H1 (cell line): ENCODE measurements at regions not wholly inside any gene's neighbourhood (a gene's known extent, or its start where the extent isn't known, plus 50 kb on each side); places are given as distances from the start of the nearest gene placed in this dataset.

Experiments used
- CTCF ChIA-PET: fragments of 300-600 bp; sonication (Branson Sonifier 250); formaldehyde crosslinking; loops from one replicate; lab custom pipeline; 2021; ENCODE audit not compliant: partially characterized antibody; lab: Charles Lee
- POLR2A ChIA-PET: fragments of 300-600 bp; sonication (Branson Sonifier 250); formaldehyde crosslinking; loops from one replicate; lab custom pipeline; 2021; ENCODE audit warnings: inconsistent platforms; ENCODE audit not compliant: partially characterized antibody; lab: Charles Lee
- DNase-seq, 2 experiments: peaks; one replicate each; pipeline versions ENCODE4 v3.0.0 to v3.0.0-alpha.2; 2010 to 2022; ENCODE audit warnings: low spot score in 2 of 2, low read depth in 1 of 2, mixed read lengths in 1 of 2
- FAIRE-seq: peaks from 2 replicates; lab custom pipeline; 2011; peaks lifted over from hg19 to GRCh38; lab: Jason Lieb, UNC
- H2AFZ ChIP-seq: 2 replicates; pipeline ENCODE4 v1.8.1; 2012; ENCODE audit warnings: low read length, inconsistent platforms
- H2AK5ac ChIP-seq: 2 replicates; pipeline ENCODE4 v1.6.1; 2013; ENCODE audit warnings: low read depth, low read length
- H2BK120ac ChIP-seq: replicated peaks from 2 replicates; pipeline ENCODE3; 2013; ENCODE audit warnings: low read depth, low read length, inconsistent platforms
- H2BK12ac ChIP-seq: 2 replicates; pipeline ENCODE4 v1.6.1; 2013; ENCODE audit warnings: low read depth, low read length
- H2BK15ac ChIP-seq: 2 replicates; pipeline ENCODE4 v1.6.1; 2013; ENCODE audit warnings: low read length
- H2BK20ac ChIP-seq: 2 replicates; pipeline ENCODE4 v1.6.1; 2013; ENCODE audit warnings: low read length
- H2BK5ac ChIP-seq: 2 replicates; pipeline ENCODE4 v1.6.1; 2013; ENCODE audit warnings: low read depth, low read length
- H3K14ac ChIP-seq: 2 replicates; pipeline ENCODE4 v1.6.1; 2013; ENCODE audit warnings: inconsistent platforms; ENCODE audit not compliant: insufficient read length
- H3K18ac ChIP-seq: 2 replicates; pipeline ENCODE4 v1.6.1; 2013; ENCODE audit warnings: low read length; ENCODE audit errors: extremely low read depth
- H3K23ac ChIP-seq: 2 replicates; pipeline ENCODE4 v1.6.1; 2013; ENCODE audit warnings: inconsistent platforms; ENCODE audit not compliant: insufficient read length
- H3K23me2 ChIP-seq: 2 replicates; pipeline ENCODE4 v1.6.1; 2013; ENCODE audit warnings: low read depth, low read length
- H3K27ac ChIP-seq: 2 replicates; pipeline ENCODE4 v1.6.1; 2011; ENCODE audit warnings: low read depth, low read length, inconsistent platforms
- H3K27me3 ChIP-seq, 4 experiments: replicated peaks in 1 of 4; 1 replicate in 1 of 4; 2 replicates in 3 of 4; pipeline versions ENCODE4 v1.6.1 to v1.8.1; 2011 to 2013; ENCODE audit warnings: low read length in 3 of 4, mild to moderate bottlenecking in 3 of 4, inconsistent platforms in 2 of 4, mixed read lengths in 2 of 4, moderate library complexity in 1 of 4; ENCODE audit not compliant: control insufficient read depth in 3 of 4, insufficient read depth in 3 of 4; ENCODE audit errors: extremely low read depth in 1 of 4
- H3K36me3 ChIP-seq, 4 experiments: 2 replicates each; pipeline versions ENCODE4 v1.6.1 to v1.8.1; 2011 to 2013; ENCODE audit warnings: mild to moderate bottlenecking in 4 of 4, low read length in 3 of 4, moderate library complexity in 2 of 4, control low read depth in 1 of 4, inconsistent platforms in 1 of 4; ENCODE audit not compliant: insufficient read depth in 4 of 4, control insufficient read depth in 2 of 4
- H3K4ac ChIP-seq: replicated peaks from 2 replicates; pipeline ENCODE3; 2013; ENCODE audit warnings: low read length, low read depth, mixed read lengths, inconsistent platforms; ENCODE audit not compliant: insufficient read length
- H3K4me1 ChIP-seq, 4 experiments: replicated peaks in 1 of 4; 1 replicate in 1 of 4; 2 replicates in 3 of 4; pipeline versions ENCODE4 v1.6.1 to v1.8.1; 2011 to 2013; ENCODE audit warnings: low read length in 3 of 4, inconsistent platforms in 2 of 4, mixed read lengths in 1 of 4; ENCODE audit not compliant: insufficient read depth in 4 of 4, control insufficient read depth in 3 of 4
- H3K4me2 ChIP-seq, 2 experiments: 2 replicates each; pipeline versions ENCODE4 v1.6.1 to v1.8.1; 2011 to 2013; ENCODE audit warnings: low read depth in 2 of 2, low read length in 2 of 2, control low read depth in 1 of 2, inconsistent platforms in 1 of 2, mild to moderate bottlenecking in 1 of 2; ENCODE audit not compliant: insufficient read depth in 1 of 2
- H3K4me3 ChIP-seq, 4 experiments: fragments of 200-600, 300-600 bp in 1 of 4; sonication (generic), shearing (Covaris generic), sonication (Bioruptor Twin) in 1 of 4; 2 replicates each; pipeline versions ENCODE4 v1.5.1 to v1.8.1; 2011 to 2016; ENCODE audit warnings: low read length in 4 of 4, low read depth in 3 of 4, control low read depth in 2 of 4, inconsistent platforms in 2 of 4, mild to moderate bottlenecking in 2 of 4, mixed read lengths in 1 of 4, moderate library complexity in 1 of 4; ENCODE audit not compliant: insufficient read depth in 2 of 4; ENCODE audit errors: extremely low read depth in 1 of 4
- H3K56ac ChIP-seq: replicated peaks from 2 replicates; pipeline ENCODE3; 2013; ENCODE audit warnings: low read depth, mild to moderate bottlenecking, mixed read lengths, low read length, inconsistent platforms; ENCODE audit not compliant: insufficient read length
- H3K79me1 ChIP-seq: 2 replicates; pipeline ENCODE4 v1.6.1; 2013; ENCODE audit warnings: low read depth, low read length, control low read depth
- H3K79me2 ChIP-seq, 2 experiments: 2 replicates each; pipeline versions ENCODE4 v1.6.1 to v1.8.1; 2012 to 2013; ENCODE audit warnings: low read length in 2 of 2, mild to moderate bottlenecking in 2 of 2, inconsistent platforms in 1 of 2; ENCODE audit not compliant: insufficient read depth in 2 of 2, control insufficient read depth in 1 of 2
- H3K9ac ChIP-seq, 4 experiments: replicated peaks in 1 of 4; 1 replicate in 1 of 4; 2 replicates in 3 of 4; pipeline versions ENCODE4 v1.6.1 to v1.8.1; 2011 to 2013; ENCODE audit warnings: low read depth in 3 of 4, low read length in 3 of 4, control low read depth in 2 of 4, mild to moderate bottlenecking in 2 of 4, moderate library complexity in 2 of 4, inconsistent platforms in 1 of 4; ENCODE audit errors: extremely low read depth in 1 of 4
- H3K9me3 ChIP-seq, 2 experiments: 2 replicates each; pipeline versions ENCODE4 v1.6.1 to v1.8.1; 2012 to 2013; ENCODE audit warnings: mild to moderate bottlenecking in 2 of 2, moderate library complexity in 2 of 2, control low read depth in 1 of 2, inconsistent platforms in 1 of 2, low read depth in 1 of 2, low read length in 1 of 2, mixed read lengths in 1 of 2; ENCODE audit not compliant: insufficient read depth in 2 of 2
- H4K20me1 ChIP-seq, 2 experiments: replicated peaks in 1 of 2; 2 replicates each; pipeline versions ENCODE3 to v1.8.1; 2011 to 2013; ENCODE audit warnings: inconsistent platforms in 2 of 2, low read length in 2 of 2, mild to moderate bottlenecking in 1 of 2; ENCODE audit not compliant: insufficient read depth in 2 of 2, control insufficient read depth in 1 of 2
- H4K5ac ChIP-seq: 2 replicates; pipeline ENCODE4 v1.6.1; 2013; ENCODE audit warnings: low read length, low read depth, mixed read lengths, inconsistent platforms; ENCODE audit not compliant: insufficient read length
- H4K8ac ChIP-seq: 2 replicates; pipeline ENCODE4 v1.8.0; 2013; ENCODE audit warnings: mild to moderate bottlenecking, moderate library complexity, low read length, inconsistent platforms; ENCODE audit not compliant: insufficient read depth; ENCODE audit errors: extremely low read depth
- H4K91ac ChIP-seq: replicated peaks from 2 replicates; pipeline ENCODE3; 2013; ENCODE audit warnings: low read length, mixed read lengths, inconsistent platforms; ENCODE audit not compliant: insufficient read length
- EZH2 ChIP-seq: fragments of 200-600 bp; sonication (generic); IDR thresholded peaks from 2 replicates; pipeline ENCODE4 v1.7.1; 2012; ENCODE audit warnings: low read depth, mild to moderate bottlenecking, moderate library complexity, low read length, inconsistent platforms; ENCODE audit not compliant: severe bottlenecking
- GABPA ChIP-seq: IDR thresholded peaks from 2 replicates; pipeline ENCODE4 v1.6.1; 2011; ENCODE audit warnings: mild to moderate bottlenecking, low read length, moderate library complexity, borderline replicate concordance; ENCODE audit not compliant: insufficient read depth
- POLR2A ChIP-seq, 2 experiments: IDR thresholded peaks; 1 replicate in 1 of 2; 2 replicates in 1 of 2; pipeline ENCODE4 v1.6.1; 2011; ENCODE audit warnings: low read depth in 2 of 2, low read length in 2 of 2, mild to moderate bottlenecking in 2 of 2; ENCODE audit errors: control extremely low read depth in 1 of 2
- RNF2 ChIP-seq: fragments of 200-900, 300-1000 bp; sonication (generic); IDR thresholded peaks from 2 replicates; pipeline ENCODE4 v1.7.1; 2016; ENCODE audit warnings: borderline replicate concordance, low read depth, mild to moderate bottlenecking, antibody characterized with exemption, low read length; ENCODE audit not compliant: poor library complexity, severe bottlenecking; ENCODE audit errors: missing control alignments
- SIN3A ChIP-seq, 2 experiments: IDR thresholded peaks in 1 of 2; conservative IDR thresholded peaks in 1 of 2; 2 replicates each; pipeline ENCODE4 v1.6.1; 2011 to 2012; ENCODE audit warnings: low read length in 2 of 2, improper control_type of control experiment in 1 of 2, low read depth in 1 of 2, mild to moderate bottlenecking in 1 of 2
- YY1 ChIP-seq: IDR thresholded peaks from 2 replicates; pipeline ENCODE4 v1.6.1; 2011; ENCODE audit warnings: low read depth, mild to moderate bottlenecking, low read length
- WGBS, 2 experiments: shearing (Covaris generic) in 1 of 2; methylation state at CpG; one replicate each; pipeline versions ENCODE4 v1.1.6 to v1.1.7; 2013 to 2015; ENCODE audit warnings: low lambda C conversion rate in 2 of 2, mixed read lengths in 2 of 2, inconsistent platforms in 1 of 2, low coverage in 1 of 2, missing lambda C conversion rate in 1 of 2; ENCODE audit not compliant: insufficient replicate concordance in 2 of 2, insufficient coverage in 1 of 2, insufficient read length in 1 of 2; ENCODE audit errors: extremely low coverage in 1 of 2, missing lambda C conversion rate in 1 of 2; 5-methylcytosine and 5-hydroxymethylcytosine counted together
- TF ChIP-seq, protein P1 (sequence below), 3 experiments: IDR thresholded peaks; 1 replicate in 2 of 3; 2 replicates in 1 of 3; pipeline versions ENCODE4 v1.5.1 to v1.6.1; 2011; ENCODE audit warnings: low read length in 3 of 3, mild to moderate bottlenecking in 3 of 3, inconsistent platforms in 2 of 3, low read depth in 1 of 3, moderate library complexity in 1 of 3; ENCODE audit not compliant: insufficient read depth in 1 of 3; ENCODE audit errors: control extremely low read depth in 1 of 3
- TF ChIP-seq, protein P2 (sequence below): IDR thresholded peaks from 2 replicates; pipeline ENCODE4 v1.6.1; 2012; ENCODE audit warnings: inconsistent platforms

DNA sequence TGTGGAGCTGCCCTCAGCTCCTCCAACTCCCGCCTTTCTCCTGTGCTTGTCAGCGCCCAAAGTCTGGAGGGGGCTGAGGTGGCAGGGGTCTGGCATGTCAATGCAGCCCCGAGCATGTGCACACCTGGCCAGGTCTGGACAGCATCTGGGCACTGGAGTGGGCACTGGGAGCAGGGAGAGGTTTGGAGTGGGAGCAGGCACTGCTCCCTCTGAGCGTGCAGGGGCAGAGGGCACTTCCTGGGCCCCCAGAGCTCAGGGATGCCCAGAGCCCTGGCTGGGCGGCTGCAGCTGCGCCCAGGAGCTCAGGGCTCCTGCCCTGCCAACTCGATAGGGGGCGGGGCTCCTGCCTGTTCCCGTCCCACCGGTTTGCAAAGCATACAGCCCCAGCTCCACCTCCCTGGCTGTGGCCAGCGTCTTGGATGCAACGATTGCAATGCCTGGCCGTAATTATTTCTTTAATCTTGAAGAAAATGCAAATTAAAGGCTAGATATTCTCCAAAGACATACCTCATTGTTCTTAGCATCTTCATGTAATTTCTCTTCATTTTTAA lies 57.4 kb upstream of the LDAH start:
- DNase-seq (no peak), FAIRE-seq (no peak)
- no peak overlapping the region for H3K27ac ChIP-seq
- no peaks in the 10 kb centered on the region for H4K20me1 ChIP-seq
- no peaks in the 10 kb centered on the region for H3K79me1 ChIP-seq
- POLR2A ChIA-PET, result no interaction called here
- H2BK15ac ChIP-seq, result no peak overlapping the region
- no peaks in the 10 kb centered on the region; a peak in 1 of 7 replicates for H3K4me1 ChIP-seq
- H2AK5ac ChIP-seq, result no peak overlapping the region
- H3K4ac ChIP-seq, result no peak overlapping the region
- H4K8ac ChIP-seq, result no peak overlapping the region
- H3K14ac ChIP-seq, result no peak overlapping the region
- H3K9me3 ChIP-seq, result peaks cover 33 to 49% of the 10 kb centered on the region in 2 experiments
- H2BK120ac ChIP-seq, result no peak overlapping the region
- 79% methylated on average over 13 of the region's 13 CpGs; no CpG with 5 or more reads in 1 of the 2 experiments for WGBS, 2 experiments
- H2BK5ac ChIP-seq, result no peak overlapping the region
- H3K23ac ChIP-seq, result no peak overlapping the region
- H3K18ac ChIP-seq, result no peak overlapping the region
- H4K5ac ChIP-seq, result no peak overlapping the region
- no peak overlapping the region for H4K91ac ChIP-seq
- H3K27me3 ChIP-seq, result no peaks in the 10 kb centered on the region
- no peak overlapping the region for H3K4me2 ChIP-seq
- no peaks in the 10 kb centered on the region for H3K36me3 ChIP-seq
- H2BK12ac ChIP-seq, result no peak overlapping the region
- CTCF ChIA-PET, result interaction anchor here (1.0 kb wide), 1 partner anchor 144 kb away, joined by 3 read pairs; no protein-coding TSS in a partner anchor
- H2AFZ ChIP-seq, result no peak overlapping the region
- H2BK20ac ChIP-seq, result no peak overlapping the region
- no peaks in the 10 kb centered on the region for H3K23me2 ChIP-seq
- H3K9ac ChIP-seq, result no peak overlapping the region
- no peak overlapping the region for H3K4me3 ChIP-seq
- no peak overlapping the region for H3K56ac ChIP-seq
- no peaks in the 10 kb centered on the region for H3K79me2 ChIP-seq
- TF ChIP-seq, protein P1, sequence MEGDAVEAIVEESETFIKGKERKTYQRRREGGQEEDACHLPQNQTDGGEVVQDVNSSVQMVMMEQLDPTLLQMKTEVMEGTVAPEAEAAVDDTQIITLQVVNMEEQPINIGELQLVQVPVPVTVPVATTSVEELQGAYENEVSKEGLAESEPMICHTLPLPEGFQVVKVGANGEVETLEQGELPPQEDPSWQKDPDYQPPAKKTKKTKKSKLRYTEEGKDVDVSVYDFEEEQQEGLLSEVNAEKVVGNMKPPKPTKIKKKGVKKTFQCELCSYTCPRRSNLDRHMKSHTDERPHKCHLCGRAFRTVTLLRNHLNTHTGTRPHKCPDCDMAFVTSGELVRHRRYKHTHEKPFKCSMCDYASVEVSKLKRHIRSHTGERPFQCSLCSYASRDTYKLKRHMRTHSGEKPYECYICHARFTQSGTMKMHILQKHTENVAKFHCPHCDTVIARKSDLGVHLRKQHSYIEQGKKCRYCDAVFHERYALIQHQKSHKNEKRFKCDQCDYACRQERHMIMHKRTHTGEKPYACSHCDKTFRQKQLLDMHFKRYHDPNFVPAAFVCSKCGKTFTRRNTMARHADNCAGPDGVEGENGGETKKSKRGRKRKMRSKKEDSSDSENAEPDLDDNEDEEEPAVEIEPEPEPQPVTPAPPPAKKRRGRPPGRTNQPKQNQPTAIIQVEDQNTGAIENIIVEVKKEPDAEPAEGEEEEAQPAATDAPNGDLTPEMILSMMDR (IDR thresholded peaks at IDR 0.05; ENCODE audit: control extremely low read depth in 1 of 3, insufficient read depth in 1 of 3, low read depth in 1 of 3, low read length in 3 of 3), result no peak
- TF ChIP-seq YY1 (no peak), SIN3A (conservative IDR thresholded peaks at IDR 0.05 in 1 of 2, IDR thresholded peaks at IDR 0.05 in 1 of 2; ENCODE audit: low read depth in 1 of 2, low read length in 2 of 2) (no peak), GABPA (no peak), POLR2A (IDR thresholded peaks at IDR 0.05; ENCODE audit: control extremely low read depth in 1 of 2, low read depth in 2 of 2, low read length in 2 of 2) (no peak), RNF2 (no peak), EZH2 (no peak)
- TF ChIP-seq, protein P2, sequence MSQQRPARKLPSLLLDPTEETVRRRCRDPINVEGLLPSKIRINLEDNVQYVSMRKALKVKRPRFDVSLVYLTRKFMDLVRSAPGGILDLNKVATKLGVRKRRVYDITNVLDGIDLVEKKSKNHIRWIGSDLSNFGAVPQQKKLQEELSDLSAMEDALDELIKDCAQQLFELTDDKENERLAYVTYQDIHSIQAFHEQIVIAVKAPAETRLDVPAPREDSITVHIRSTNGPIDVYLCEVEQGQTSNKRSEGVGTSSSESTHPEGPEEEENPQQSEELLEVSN, result no peak
